KMS-11 (cell line): ENCODE measurements at regions not wholly inside any gene's neighbourhood (a gene's known extent, or its start where the extent isn't known, plus 50 kb on each side); places are given as distances from the start of the nearest gene placed in this dataset.

Source experiments
- H2AFZ ChIP-seq: fragments of 200-600 bp; sonication (generic); 2 replicates; pipeline ENCODE4 v1.6.1; 2016; ENCODE audit warnings: antibody characterized with exemption, mixed run types, low read depth
- H3K27ac ChIP-seq: fragments of 200-600 bp; sonication (generic); 2 replicates; pipeline ENCODE4 v1.6.1; 2016; ENCODE audit warnings: mild to moderate bottlenecking, mixed run types
- H3K27me3 ChIP-seq: fragments of 200-600 bp; sonication (generic); 2 replicates; pipeline ENCODE4 v1.6.1; 2017; ENCODE audit warnings: mild to moderate bottlenecking, low read depth, mixed run types, moderate library complexity; ENCODE audit not compliant: insufficient read depth
- H3K36me3 ChIP-seq: fragments of 200-600 bp; sonication (generic); 2 replicates; pipeline ENCODE4 v1.6.1; 2017; ENCODE audit warnings: mild to moderate bottlenecking, mixed run types; ENCODE audit not compliant: insufficient read depth
- H3K4me1 ChIP-seq: fragments of 200-600 bp; sonication (generic); 2 replicates; pipeline ENCODE4 v1.6.1; 2016; ENCODE audit warnings: mild to moderate bottlenecking, low read depth, mixed run types; ENCODE audit not compliant: poor library complexity, severe bottlenecking
- H3K4me2 ChIP-seq: fragments of 200-600 bp; sonication (generic); 2 replicates; pipeline ENCODE4 v1.7.0; 2016; ENCODE audit warnings: mild to moderate bottlenecking, mixed run types
- H3K4me3 ChIP-seq: fragments of 200-600 bp; sonication (generic); IDR thresholded peaks from 2 replicates; pipeline ENCODE4 v1.6.1; 2017; ENCODE audit warnings: low read depth, low read length, mixed read lengths; ENCODE audit not compliant: insufficient read depth
- H3K79me2 ChIP-seq: fragments of 200-600 bp; sonication (generic); 2 replicates; pipeline ENCODE4 v1.6.1; 2016; ENCODE audit warnings: low read depth, mixed run types; ENCODE audit not compliant: insufficient read depth
- H3K9ac ChIP-seq: fragments of 200-600 bp; sonication (generic); 2 replicates; pipeline ENCODE4 v1.6.1; 2016; ENCODE audit warnings: mild to moderate bottlenecking, mixed run types
- H4K20me1 ChIP-seq: fragments of 200-600 bp; sonication (generic); 2 replicates; pipeline ENCODE4 v1.6.1; 2016; ENCODE audit warnings: mild to moderate bottlenecking, mixed run types; ENCODE audit not compliant: insufficient read depth
- CTCF ChIP-seq: fragments of 200-600 bp; sonication (generic); conservative IDR thresholded peaks from 2 replicates; pipeline ENCODE4 v1.6.1; 2017; ENCODE audit warnings: low read depth, mild to moderate bottlenecking, antibody characterized with exemption, low read length, moderate library complexity, mixed read lengths

- H3K9ac ChIP-seq: no peak overlapping the region
- H2AFZ ChIP-seq: peak overlapping the region; percentile 14; the same call in 1 of the 2 replicates
- no peak overlapping the region for H3K4me3 ChIP-seq
- H3K79me2 ChIP-seq: no peaks in the 10 kb centered on the region
- no peak overlapping the region for H3K27ac ChIP-seq
- no peak overlapping the region for H3K4me2 ChIP-seq
- no peaks in the 10 kb centered on the region for H3K36me3 ChIP-seq
- TF ChIP-seq CTCF: no peak
- no peaks in the 10 kb centered on the region for H4K20me1 ChIP-seq
- H3K27me3 ChIP-seq: no peaks in the 10 kb centered on the region
- no peaks in the 10 kb centered on the region for H3K4me1 ChIP-seq
These were observed 73.8 kb downstream of the SLC25A46 start for GRCh38 chr5:110812639-110813038.

- no peaks in the 10 kb centered on the region for H3K27me3 ChIP-seq
- no peak overlapping the region for H3K4me3 ChIP-seq
- H3K9ac ChIP-seq: no peak overlapping the region
- no peak for TF ChIP-seq CTCF
- H3K4me1 ChIP-seq: no peaks in the 10 kb centered on the region
- H3K27ac ChIP-seq: no peak overlapping the region
- H3K4me2 ChIP-seq: no peak overlapping the region
- H3K36me3 ChIP-seq: no peaks in the 10 kb centered on the region
- no peak overlapping the region for H2AFZ ChIP-seq
- H3K79me2 ChIP-seq: no peaks in the 10 kb centered on the region
- no peaks in the 10 kb centered on the region for H4K20me1 ChIP-seq
These were observed 77.3 kb downstream of the SLC25A46 start for GRCh38 chr5:110815916-110816605.

DNA sequence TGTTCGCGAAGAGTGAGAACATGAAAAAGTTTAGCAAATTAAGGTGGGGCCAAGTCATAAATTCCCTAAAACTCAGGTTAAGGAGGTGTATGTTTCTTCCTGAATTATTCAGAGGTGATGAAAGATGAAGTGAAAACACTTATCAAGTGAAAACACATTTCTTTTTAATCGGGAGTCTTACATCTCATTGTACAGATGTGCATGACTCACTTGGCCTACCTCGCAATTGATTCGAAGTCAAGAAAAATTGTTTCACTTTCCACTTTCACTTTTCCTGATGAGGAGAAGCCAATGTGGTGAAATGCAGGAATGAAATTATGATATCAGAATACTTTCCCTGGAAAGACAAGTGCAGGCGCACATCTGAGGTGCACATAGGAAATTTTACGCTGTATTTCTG, 78.7 kb downstream of the SLC25A46 start:
- Histone ChIP-seq H3K4me1 (no peaks in the 10 kb centered on the region), H3K9ac (no peak overlapping the region), H4K20me1 (no peaks in the 10 kb centered on the region), H3K36me3 (no peaks in the 10 kb centered on the region), H3K79me2 (no peaks in the 10 kb centered on the region), H3K4me2 (no peak overlapping the region), H3K4me3 (no peak overlapping the region), H3K27ac (no peak overlapping the region), H2AFZ (no peak overlapping the region), H3K27me3 (no peaks in the 10 kb centered on the region)
- no peak for TF ChIP-seq CTCF

- Histone ChIP-seq H3K9ac (no peak overlapping the region), H3K27me3 (no peaks in the 10 kb centered on the region), H3K36me3 (no peaks in the 10 kb centered on the region), H4K20me1 (no peaks in the 10 kb centered on the region), H3K79me2 (no peaks in the 10 kb centered on the region), H2AFZ (no peak overlapping the region), H3K4me2 (no peak overlapping the region), H3K4me1 (no peaks in the 10 kb centered on the region), H3K27ac (no peak overlapping the region), H3K4me3 (no peak overlapping the region)
- no peak for TF ChIP-seq CTCF
These were observed 84.8 kb downstream of the SLC25A46 start for GRCh38 chr5:110823571-110823970.
